Myocyte (in vitro differentiated cells): ENCODE measurements at regions not wholly inside any gene's neighbourhood (a gene's known extent, or its start where the extent isn't known, plus 50 kb on each side); places are given as distances from the start of the nearest gene placed in this dataset.

Experiments
- DNase-seq: peaks from one replicate; pipeline ENCODE4 v3.0.0-alpha.2; 2012; ENCODE audit warnings: low read depth

DNA sequence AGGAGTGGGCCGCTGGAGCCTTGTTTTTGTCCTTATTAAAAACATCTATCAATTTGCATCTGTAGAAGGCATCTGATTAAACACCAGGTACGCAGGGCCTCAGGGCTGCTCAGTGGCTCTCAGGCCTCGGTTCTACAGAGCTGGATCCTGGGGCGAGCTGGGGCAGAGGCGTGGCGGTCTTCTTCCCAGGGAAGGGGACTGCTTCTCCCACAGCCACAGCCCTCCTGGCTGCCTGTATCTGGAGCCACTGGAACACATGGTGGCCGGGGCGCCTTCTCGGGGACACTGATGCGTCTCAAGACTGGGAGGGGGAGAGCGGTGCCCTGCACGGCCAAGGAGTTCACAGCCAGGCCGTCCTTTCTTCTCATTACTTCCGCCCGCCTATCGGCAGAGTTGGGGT, 1178.2 kb downstream of the BRD1 start:
- no peak for DNase-seq

DNA sequence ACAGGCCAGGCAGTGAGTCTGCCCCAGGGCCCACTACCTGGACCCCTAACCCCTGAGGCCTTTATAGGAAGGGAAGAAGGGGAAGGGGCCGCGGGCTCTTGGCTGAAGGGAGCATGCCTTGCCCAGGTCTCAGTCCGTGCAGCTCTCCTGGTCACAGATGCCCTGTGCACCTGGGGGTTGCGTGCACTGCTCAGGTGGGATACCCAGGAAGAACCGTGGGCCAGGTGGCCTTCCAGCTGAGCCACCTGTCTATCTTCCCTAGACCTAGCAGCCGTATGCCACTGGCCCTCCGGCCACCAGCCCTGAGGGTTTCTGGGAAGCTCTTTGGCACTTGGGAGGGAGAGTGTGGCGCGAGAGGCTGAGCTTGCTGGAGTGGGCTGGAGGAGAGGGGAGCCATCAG, 1178.6 kb downstream of the BRD1 start:
- DNase-seq: no peak

DNA sequence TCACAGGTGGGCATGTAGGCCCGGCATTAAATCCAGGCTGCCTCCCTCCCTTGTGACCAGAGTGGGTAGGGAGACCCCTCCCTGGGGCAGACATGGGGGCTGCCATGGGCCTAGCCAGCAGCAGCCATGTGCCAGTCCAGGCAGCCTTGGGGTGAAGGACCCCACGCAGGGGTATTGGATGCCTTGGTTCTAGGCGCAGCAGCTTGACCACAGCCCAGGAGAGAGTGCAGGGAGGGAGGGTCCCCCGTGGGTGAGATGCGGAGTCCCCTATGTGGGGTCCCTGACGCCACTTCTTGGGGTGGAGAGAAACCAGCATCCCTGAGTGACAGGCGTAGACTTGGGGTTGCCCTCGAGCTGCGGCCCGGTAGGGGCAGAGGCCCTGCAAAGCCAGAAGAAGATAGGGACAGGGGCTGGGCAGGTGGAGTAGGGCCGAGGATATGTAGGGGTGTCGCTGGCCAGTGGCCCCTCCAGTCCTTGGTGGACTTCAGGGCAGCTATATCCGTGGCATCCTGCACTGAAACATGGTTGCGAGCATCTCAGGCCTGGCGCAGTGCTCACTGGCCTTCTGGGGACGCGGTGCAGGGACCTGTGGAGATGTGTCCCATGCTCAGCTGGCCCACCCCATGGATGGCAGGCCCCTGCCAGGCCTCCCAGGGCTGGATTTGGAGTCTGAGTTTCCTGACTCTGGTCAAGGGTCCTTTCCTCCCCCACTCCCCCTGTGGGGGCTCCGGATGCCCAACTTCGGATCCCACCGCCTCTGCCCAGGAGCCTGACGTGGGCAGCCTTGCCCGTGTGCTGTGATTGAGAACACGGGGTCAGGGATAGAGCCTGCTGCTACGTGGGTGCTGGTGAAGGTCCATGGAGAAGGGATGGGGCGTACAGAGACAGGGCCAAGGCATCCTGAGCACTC, 1179.8 kb downstream of the BRD1 start:
- DNase-seq: no peak

DNA sequence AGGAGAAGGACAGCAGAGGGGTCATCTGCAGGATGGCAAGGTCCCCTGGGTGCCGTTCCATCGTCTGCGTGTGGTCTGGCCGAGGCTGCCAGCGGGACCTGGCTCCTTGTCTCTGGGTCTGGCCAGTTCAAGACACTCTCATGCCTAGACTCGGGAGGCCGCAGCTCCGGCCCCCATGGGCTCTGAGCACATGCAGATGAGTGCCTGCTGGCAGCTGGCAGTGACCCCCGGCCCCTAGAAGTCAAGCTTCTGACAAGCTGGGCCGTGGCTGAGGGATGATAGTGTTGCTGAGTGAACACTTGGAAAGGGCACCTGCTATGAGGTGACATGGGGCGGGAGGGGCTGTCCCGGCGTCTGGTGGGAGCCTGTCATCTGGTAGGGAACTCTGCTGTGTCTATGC, 1180.6 kb downstream of the BRD1 start:
- DNase-seq: no peak

DNA sequence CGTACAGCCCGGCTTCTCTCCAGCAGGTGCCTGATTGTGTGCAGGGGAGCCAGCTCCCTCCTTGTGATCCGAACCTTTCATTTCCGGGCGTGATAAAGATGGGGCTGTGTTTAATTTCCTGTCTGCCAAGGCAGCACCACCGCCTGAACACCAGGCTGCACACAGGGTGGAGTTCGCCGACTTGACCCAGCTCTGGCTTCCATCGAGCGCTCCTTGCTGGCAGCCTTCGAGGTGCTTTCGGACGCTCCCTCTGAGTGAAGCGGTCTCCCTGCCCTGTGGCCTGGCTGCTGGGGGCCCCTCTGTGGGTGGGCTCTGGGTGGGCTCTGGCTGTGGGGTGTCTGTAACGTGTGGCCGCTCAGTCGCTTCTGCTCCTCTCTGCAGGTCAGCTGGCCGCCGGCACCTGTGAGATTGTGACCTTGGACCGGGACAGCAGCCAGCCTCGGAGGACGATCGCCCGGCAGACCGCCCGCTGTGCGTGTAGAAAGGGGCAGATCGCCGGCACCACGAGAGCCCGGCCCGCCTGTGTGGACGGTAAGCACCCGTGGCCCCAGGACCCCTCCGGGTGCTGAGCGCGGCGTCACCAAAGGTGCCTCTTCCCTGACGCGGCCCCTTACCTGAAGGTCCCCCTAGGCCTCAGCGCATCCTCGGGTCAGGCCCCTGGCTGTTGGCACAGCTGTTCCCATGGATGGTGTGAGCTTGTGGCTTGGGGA, 1181.3 kb downstream of the BRD1 start:
- DNase-seq: no peak

DNA sequence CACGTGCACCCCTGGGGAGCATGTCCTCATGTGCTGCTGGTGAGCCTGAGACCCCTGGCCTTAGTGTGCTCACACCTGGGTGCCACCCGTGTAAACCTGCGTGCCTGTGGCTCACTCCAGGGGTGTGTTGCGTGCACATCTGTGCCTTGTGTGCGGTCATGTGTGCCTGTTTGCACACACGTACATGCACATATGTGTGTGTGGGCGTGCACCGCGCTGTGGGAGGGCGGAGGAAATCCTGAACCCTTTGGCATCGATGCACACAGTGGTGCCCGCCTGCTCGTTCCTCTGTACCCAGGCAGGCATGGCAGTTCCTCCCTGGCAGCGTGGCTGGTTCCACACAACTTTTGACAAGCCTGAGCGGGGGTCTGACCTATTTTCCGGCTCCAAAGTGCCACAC, 1181.9 kb downstream of the BRD1 start:
- DNase-seq: no peak

DNA sequence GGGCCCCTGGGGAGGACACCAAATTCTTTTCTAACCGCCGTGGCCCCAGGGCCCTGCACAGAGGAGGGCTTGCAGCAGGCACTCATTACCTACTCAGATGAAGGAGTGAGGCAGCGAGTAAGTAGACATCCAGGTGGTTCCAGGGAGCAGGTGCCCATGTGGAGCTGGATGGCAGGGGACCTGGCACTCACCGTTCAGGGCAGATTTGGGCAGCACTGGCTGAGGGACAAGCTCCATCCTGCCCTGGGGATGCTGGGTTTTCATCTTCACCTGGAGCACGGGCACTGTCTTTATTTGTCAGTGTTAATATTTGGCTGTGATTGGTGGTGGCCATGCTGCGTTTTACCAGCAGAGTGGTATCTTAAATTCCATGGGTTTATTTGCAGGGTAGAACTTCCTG, 1182.7 kb downstream of the BRD1 start:
- no peak for DNase-seq

DNA sequence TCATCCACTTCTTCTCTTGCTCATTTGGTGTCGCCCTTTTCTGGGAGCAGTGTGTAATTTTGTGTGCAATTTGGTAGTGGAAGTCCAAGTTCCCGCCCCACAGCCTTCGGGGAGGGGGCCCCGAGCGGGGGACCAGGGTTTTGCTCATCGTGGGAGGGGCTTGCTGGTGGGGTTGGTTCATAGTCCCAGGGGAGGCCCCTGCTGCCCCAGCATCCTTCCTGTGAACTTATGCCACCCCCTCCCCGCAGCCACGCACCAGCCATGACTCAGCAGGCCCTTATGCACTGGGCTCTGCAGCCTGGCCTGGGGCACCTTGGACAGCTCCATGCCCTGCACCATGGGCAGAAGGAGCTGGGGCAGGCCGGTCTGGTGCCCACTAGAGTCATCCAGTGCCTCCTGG, 1183.6 kb downstream of the BRD1 start:
- DNase-seq: no peak

DNA sequence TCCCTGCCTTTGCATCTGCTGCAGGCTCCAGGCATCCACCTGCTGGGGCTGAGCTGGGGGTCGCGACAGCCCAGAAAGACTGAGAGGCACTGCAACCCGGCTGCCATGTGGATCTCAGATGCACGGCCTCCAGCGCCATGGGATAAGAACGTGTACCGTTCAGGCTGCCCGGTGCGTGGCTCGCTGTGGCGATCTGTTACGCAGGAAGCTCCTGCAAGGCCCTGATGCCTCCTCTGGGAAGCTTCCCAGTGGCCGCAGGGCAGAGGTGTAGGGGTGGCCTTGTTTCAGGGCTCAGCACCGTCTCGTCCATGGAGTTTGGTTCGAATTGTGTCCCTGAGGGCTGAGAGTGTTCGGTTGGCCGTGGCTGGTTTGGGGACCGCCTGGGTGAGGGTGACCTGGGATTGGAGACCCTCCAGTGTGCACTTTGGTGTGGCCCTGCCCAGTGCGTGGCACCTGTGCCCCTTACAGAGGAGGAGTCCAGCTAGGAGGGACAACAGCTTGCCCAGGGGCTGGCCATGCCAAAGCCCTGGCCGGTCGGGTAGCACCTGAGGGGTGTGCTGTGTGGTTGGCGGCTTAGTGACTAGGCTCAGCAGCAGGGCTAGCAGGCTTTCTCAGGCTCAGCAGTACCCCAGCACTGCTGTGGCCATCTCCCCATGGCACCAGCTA, 1184.5 kb downstream of the BRD1 start:
- DNase-seq: no peak

DNA sequence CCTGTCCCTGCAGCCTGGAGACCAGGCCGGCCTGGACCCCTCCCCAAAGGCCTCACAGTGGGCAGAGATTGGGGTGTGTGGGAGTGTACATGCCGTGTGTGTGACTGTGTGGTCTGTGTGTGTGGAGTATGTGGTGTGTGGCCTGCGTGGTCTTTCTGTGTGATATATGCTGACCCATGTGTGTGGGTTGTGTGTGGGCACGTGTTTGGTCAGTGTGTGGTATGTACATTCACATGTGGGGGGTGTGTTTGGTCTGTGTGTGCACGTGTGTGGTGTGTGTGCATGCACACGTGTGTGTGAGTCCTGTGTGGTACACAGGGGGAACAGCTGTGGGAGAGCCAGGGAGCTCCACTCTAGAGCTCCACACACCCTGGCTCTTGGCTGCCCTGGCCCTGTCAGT, 1185.1 kb downstream of the BRD1 start:
- DNase-seq: no peak

DNA sequence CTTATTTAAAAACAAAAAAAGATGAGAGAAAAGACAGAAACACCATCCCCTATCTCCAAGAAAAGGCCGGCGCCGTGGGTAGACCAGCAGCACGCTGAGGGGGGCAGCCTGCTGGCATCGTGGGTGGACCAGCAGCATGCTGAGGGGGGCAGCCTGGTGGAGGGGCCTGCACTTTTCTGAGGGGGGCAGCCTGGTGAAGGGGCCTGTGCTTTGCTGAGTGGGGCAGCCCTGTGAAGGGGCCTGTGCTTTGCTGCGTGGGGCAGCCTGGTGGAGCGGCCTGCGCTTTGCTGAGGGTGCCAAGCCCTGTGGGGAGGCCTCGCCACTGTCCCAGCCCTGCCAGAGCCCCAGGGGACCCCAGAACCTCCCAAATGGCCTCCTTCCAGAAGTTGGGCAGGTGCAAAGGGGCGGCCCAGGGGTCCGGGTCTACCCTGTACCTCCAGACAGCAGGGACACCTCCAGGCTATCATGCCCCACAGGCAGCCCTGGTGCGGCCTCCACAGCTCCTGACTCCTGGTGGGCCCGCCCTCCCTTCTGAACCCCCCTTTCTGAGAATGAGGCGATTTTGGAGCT, 1185.7 kb downstream of the BRD1 start:
- no peak for DNase-seq

DNA sequence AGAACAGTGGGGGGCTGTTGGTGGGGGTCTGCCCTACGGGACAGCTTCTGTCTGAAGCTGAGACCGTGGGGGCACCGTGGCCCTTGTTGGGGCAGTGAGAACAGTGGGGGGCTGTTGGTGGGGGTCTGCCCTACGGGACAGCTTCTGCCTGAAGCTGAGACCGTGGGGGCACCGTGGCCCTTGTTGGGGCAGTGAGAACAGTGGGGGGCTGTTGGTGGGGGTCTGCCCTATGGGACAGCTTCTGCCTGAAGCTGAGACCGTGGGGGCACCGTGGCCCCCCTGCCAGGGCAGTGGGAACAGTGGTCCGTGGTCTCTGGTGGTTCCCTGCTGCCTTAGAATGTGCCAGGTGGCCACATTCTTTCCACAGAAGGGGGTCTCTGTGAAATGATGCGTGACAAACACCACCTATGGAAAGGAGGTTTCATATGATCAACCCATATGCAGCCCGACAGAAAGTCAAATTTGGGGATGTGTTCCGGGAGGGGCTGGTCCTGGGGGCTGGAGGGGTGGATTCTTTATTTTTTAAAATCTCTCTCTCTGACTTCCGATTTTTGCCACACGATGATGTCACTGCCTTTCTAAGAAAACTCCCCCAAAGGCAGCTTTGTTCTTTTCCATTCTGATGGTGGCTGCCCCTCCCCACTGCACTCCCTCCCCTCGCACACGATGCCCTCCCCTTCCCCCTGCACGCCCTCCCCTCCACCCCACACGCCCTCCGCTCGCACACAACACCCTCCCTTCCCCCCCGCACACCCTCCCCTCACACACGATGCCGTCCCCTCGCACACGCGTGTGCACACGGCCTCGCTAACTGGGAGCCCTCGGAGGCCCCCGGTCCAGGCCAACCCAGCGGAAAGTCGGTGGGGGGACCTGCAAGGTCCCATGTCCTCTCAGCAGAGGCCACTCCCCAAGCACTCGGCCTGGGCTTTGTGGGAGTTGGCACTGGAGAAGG, 1186.5 kb downstream of the BRD1 start:
- no peak for DNase-seq

DNA sequence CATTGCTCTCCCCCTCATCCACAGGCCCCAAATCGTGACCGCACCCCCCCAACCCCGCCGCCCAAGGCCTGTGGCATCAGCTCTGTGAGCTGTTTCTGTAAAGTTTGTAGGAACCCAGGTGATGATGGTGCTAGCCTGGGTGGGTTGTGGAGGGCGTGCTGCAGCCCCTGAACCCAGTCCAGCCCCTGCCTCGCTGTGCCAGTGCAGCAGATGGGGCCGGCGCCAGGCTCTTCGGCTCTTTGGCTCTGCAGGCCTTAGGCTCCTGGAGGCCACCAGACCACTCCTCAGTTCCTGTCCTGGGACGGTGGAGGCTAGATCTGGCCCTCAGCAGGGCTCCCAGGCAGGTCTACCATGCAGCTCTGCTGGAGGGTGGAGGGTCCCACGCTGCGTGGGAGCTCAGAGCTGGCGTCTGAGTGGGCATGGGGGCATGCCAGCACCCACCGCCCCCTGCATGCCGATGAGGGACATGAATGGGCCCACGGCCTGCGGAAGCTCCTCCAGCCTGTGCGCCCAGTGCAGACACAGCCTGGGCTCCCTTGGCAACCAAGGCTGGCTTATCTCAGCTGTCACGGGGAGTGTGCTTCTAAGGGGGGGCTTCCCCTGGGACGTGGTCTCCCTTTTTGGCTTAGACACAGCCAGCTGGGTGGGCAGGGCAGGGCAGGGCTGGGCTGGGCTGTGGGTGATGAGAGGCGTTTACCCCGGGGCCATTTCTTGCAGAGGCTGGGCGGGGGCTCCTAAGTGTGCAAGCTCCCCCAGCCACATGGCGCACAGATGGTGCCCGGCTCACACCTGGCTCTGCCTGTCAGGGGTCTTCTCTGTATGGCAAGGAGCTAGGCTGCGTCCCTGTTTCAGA, 1187.6 kb downstream of the BRD1 start:
- no peak for DNase-seq

DNA sequence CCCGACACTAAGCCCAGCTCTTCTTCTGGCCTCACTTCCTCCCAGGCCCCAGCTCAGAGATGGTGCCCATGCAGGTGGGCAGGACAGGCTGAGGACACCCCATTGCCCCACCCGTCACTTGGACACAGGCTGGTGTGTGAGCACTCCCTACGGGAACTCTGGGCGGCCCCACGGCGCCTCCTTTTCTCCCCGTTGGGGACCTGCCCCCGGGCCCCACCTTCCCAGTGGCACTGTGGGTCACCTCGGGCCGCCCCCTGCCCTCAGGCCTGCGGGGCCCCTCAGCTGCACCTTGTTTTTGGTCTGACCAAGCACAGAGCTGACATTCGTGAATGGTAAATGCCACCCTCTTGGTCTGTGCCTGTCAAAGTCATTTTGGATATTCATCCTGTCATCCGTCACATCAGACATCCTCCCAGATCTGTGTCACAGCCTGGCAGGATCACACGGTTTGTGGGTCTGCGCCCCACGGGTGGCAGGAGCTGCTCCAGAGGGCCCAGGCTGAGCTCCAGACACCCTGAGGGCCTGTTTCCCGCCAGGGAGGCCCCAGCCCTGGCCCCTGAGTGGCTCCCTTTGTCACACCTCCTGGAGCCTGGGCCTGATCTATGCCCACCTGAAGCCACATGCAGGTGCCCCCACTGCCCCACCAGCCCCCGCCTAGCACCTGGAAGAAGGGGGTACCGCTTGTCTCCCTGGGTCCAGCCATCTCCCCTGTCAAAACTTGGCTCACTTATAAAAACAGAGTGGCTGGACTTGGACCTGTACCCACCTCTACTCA, 1188.5 kb downstream of the BRD1 start:
- DNase-seq: no peak

DNA sequence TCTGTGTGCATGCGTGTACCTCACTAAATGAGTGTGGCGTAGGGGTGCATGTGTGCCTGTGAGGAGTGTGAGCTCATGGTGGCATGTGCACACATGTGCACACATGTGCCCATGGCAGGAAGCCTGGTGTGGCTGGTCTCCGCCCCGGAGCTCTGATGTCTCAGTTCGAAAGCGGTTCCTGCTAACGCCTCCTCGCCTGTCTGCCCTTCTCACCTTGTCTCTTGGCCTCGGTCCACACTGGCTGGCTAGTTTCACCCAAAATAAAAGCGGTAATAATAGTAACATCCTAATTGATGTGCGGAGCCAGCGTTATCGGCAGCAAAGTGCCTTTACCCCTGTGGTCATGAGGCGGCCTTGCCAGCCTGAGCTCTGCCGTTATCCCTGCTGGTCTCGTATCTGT, 1190.4 kb downstream of the BRD1 start:
- no peak for DNase-seq

DNA sequence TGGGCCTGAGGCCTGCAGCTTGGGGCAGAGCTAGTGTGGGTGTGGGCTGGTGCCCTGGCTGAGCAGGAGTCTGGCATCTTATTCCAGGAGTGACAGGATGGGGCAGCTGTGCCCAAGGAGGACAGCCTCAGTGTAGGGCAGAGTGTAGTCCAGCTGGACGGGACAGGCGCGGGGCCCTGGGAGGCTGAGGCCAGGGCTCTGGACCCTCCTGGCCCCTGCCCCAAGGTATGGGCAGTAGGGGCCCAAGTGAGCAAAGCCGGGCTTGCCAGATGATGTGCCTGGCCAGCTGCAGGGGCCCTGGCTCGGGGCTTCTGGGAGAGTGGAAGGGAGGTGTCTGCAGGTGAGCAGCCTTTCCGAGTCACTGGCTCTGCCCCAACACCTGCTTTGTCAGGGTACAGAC, 1190.9 kb downstream of the BRD1 start:
- no peak for DNase-seq

DNA sequence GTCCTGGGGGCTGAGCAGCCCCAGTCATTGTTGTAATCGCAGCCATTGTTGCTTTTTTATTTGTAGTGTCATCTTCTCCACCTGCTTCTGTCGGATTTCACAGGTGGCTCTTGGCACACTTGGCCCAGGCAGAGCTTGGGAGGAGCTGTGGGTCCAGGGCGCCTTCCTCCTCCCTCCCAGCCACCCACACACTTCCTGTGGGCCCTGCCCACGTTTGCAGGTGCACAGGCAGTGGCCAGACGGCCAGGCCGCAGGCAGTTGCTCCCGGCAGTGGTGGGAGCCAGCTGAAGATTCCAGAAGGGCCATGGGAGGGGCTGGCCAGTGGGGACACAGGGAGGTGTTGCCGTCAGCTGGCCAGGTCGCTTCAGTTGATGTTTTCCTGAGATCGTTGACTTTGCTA, 1191.9 kb downstream of the BRD1 start:
- DNase-seq: no peak

DNA sequence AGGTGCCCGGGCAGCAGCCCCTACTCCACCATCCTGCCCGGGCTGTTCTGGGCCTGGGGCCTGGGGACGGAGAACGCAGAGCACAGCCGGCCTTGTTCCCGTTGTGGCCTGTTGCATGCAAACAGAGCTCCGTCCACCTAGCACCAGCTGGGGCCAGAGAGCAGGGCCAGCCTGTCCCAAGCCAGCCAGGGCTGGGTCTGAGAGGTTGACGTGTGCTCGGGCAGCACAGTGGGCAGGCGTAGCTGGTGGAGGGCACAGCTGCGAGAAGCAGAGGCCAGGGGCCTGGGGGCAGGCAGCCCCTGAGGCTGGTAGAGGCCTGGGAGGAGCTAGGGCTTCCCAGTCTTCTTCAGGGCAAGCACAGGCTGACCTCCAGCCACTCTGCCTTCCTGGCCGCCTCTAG, 1192.6 kb downstream of the BRD1 start:
- no peak for DNase-seq
